Spleen (tissue), 7 donors: ENCODE measurements at regions not wholly inside any gene's neighbourhood (a gene's known extent, or its start where the extent isn't known, plus 50 kb on each side); places are given as distances from the start of the nearest gene placed in this dataset.

ENCODE experiments used
- POLR2A ChIP-seq, 3 donors: fragments of 450-650 bp; IDR thresholded peaks; one replicate each; pipeline ENCODE4 v1.5.1; 2017; ENCODE audit warnings: antibody characterized with exemption in 3 of 3, mild to moderate bottlenecking in 1 of 3
- POLR2AphosphoS5 ChIP-seq, 3 donors: sonication (generic); formaldehyde crosslinking; IDR thresholded peaks; one replicate each; pipeline ENCODE4 v1.5.1; 2017; ENCODE audit warnings: antibody characterized with exemption in 3 of 3
- TF ChIP-seq, protein P1 (sequence below), 11 experiments: fragments of 200-600 bp in 7 of 11; fragments of 450-650 bp in 4 of 11; sonication (generic) in 4 of 11; IDR thresholded peaks in 8 of 11; conservative IDR thresholded peaks in 3 of 11; 1 replicate in 7 of 11; 2 replicates in 4 of 11; pipeline versions ENCODE4 v1.4.0 to v1.8.0; 2016 to 2021; ENCODE audit warnings: antibody characterized with exemption in 11 of 11, inconsistent platforms in 4 of 11, mild to moderate bottlenecking in 1 of 11
- donor health status: DM: no; HTN: no; CAD: no; lungs with moderate emphysema.
- donor health status: DM: no; HTN: no; CAD: no.
- donor health status: DM: no; HTN: no; CAD: no.

DNA sequence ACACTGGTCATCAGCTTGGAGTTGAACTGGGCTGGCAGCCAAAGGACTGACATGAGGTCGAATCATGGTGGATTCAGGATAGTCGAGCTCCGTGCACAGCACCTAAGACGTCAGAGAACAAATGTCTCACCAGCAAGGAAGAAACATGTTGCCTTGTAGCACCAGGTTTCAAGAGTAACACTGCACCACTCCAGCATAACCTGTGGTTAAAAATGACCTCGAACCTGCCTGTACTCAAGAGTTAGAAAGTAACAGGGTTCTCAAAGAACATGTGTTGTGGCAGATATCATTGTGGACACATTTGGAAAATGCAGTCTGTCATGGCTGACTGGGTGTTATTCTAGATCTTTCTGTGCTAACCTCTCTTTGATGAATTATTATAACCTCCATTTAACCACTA, 511.6 kb downstream of the CDH26 start:
- TF ChIP-seq, protein P1, sequence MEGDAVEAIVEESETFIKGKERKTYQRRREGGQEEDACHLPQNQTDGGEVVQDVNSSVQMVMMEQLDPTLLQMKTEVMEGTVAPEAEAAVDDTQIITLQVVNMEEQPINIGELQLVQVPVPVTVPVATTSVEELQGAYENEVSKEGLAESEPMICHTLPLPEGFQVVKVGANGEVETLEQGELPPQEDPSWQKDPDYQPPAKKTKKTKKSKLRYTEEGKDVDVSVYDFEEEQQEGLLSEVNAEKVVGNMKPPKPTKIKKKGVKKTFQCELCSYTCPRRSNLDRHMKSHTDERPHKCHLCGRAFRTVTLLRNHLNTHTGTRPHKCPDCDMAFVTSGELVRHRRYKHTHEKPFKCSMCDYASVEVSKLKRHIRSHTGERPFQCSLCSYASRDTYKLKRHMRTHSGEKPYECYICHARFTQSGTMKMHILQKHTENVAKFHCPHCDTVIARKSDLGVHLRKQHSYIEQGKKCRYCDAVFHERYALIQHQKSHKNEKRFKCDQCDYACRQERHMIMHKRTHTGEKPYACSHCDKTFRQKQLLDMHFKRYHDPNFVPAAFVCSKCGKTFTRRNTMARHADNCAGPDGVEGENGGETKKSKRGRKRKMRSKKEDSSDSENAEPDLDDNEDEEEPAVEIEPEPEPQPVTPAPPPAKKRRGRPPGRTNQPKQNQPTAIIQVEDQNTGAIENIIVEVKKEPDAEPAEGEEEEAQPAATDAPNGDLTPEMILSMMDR (IDR thresholded peaks at IDR 0.05 in 8 of 11, conservative IDR thresholded peaks at IDR 0.05 in 3 of 11): no peak
- no peak for TF ChIP-seq POLR2A (IDR thresholded peaks at IDR 0.05)
- TF ChIP-seq POLR2AphosphoS5 (IDR thresholded peaks at IDR 0.05): no peak
